Gastroesophageal sphincter (tissue), 4 donors: ENCODE measurements at regions not wholly inside any gene's neighbourhood (a gene's known extent, or its start where the extent isn't known, plus 50 kb on each side); places are given as distances from the start of the nearest gene placed in this dataset.
A peak's percentile ranks its signal among the peaks of the same experiment; 100 is the strongest.

Experiments used
- ATAC-seq: fragments of 150-250 bp; one replicate; pipeline ENCODE4 v1.9.1; 2016; ENCODE audit warnings: mild to moderate bottlenecking, moderate library complexity
- H3K27ac ChIP-seq, 4 donors: fragments of 200-600 bp; sonication (generic) in 3 of 4; 1 replicate in 3 of 4; 2 replicates in 1 of 4; pipeline ENCODE4 v1.5.1; 2016 to 2019
- H3K27me3 ChIP-seq: fragments of 200-600 bp; sonication (generic); one replicate; pipeline ENCODE4 v1.5.1; 2019
- H3K36me3 ChIP-seq, 2 donors: fragments of 200-600 bp; sonication (generic); one replicate each; pipeline ENCODE4 v1.5.1; 2019; ENCODE audit warnings: control low read depth in 1 of 2
- H3K4me1 ChIP-seq, 3 donors: fragments of 200-600 bp; sonication (generic); 1 replicate in 2 of 3; 2 replicates in 1 of 3; pipeline ENCODE4 v1.5.1; 2016 to 2019; ENCODE audit warnings: control low read depth in 2 of 3
- H3K4me3 ChIP-seq, 2 donors: fragments of 200-600 bp; sonication (generic); one replicate each; pipeline ENCODE4 v1.5.1; 2019; ENCODE audit warnings: mild to moderate bottlenecking in 1 of 2, moderate library complexity in 1 of 2
- H3K9me3 ChIP-seq, 3 donors: fragments of 200-600 bp; sonication (generic); one replicate each; pipeline ENCODE4 v1.5.1; 2017 to 2019; ENCODE audit warnings: control low read depth in 2 of 3
- EP300 ChIP-seq: sonication (generic); formaldehyde crosslinking; IDR thresholded peaks from one replicate; pipeline ENCODE4 v1.6.1; 2017; ENCODE audit warnings: antibody characterized with exemption, mild to moderate bottlenecking
- POLR2A ChIP-seq, 2 donors: fragments of 450-650 bp; IDR thresholded peaks; one replicate each; pipeline ENCODE4 v1.6.1; 2017; ENCODE audit warnings: antibody characterized with exemption in 2 of 2, mild to moderate bottlenecking in 2 of 2, moderate library complexity in 1 of 2
- POLR2AphosphoS5 ChIP-seq: sonication (generic); formaldehyde crosslinking; IDR thresholded peaks from one replicate; pipeline ENCODE4 v1.6.1; 2017; ENCODE audit warnings: antibody characterized with exemption
- WGBS, 2 donors: methylation state at CpG; one replicate each; pipeline ENCODE4 v1.1.5; 2018; ENCODE audit warnings: low coverage in 1 of 2; 5-methylcytosine and 5-hydroxymethylcytosine counted together
- TF ChIP-seq, protein P1 (sequence below), 4 experiments: fragments of 200-600 bp in 2 of 4; fragments of 450-650 bp in 2 of 4; sonication (generic) in 1 of 4; IDR thresholded peaks; one replicate each; pipeline ENCODE4 v1.5.1; 2017 to 2019; ENCODE audit warnings: antibody characterized with exemption in 4 of 4, mild to moderate bottlenecking in 2 of 4, moderate library complexity in 2 of 4

DNA sequence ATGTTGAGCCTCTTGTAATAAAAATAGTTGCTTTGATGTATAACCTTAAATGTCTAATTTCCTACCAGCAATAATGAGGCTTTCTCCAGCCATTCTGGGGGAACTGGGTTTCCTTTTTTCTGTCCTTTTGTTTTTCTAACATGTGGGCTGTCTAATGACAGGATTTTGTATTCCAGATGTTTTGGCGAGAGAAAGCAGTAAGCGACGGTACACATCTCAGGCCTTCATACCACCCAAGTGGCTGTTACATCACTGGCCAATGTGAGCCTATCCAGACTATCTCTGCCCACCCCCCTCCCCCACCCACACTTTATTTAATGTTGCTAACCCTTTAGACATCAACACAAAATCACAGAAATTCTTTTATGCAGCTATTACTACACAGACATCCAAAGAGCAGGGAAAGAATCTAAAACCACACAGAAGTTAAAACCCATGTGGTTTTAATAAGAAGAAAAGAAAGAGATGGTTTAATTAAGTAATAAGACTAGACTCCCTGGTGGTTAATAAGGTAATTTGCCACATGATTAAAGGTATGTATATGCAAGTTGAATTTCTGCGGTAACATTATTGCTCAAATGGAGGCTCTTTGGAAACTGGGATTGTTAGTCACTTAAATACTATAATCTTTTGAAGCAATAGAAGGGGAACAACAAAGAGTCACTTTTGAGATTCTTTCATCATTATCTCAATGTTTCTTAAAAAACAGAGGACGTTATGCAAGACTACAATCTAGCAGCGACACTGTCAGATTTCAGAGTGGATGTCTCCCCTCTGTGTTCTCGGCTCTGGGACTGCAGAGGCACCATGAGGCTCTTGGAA, 365.1 kb downstream of the ENC1 start:
- H3K27ac ChIP-seq = peak overlapping the region in 3 of 4 donors; percentile 39 to 59 (median 50)
- no peak overlapping the region for H3K4me3 ChIP-seq
- H3K9me3 ChIP-seq = no peaks in the 10 kb centered on the region
- WGBS, 2 donors = 51 to 75% methylated on average over 4 to 7 of the region's 7 CpGs
- H3K4me1 ChIP-seq = peaks cover 0 to 14% (median 0%) of the 10 kb centered on the region in 3 donors
- ATAC-seq = peak; percentile 78
- H3K36me3 ChIP-seq = no peaks in the 10 kb centered on the region
- no peaks in the 10 kb centered on the region for H3K27me3 ChIP-seq
- peak; percentile 15 for TF ChIP-seq POLR2AphosphoS5
- TF ChIP-seq EP300 = no peak

DNA sequence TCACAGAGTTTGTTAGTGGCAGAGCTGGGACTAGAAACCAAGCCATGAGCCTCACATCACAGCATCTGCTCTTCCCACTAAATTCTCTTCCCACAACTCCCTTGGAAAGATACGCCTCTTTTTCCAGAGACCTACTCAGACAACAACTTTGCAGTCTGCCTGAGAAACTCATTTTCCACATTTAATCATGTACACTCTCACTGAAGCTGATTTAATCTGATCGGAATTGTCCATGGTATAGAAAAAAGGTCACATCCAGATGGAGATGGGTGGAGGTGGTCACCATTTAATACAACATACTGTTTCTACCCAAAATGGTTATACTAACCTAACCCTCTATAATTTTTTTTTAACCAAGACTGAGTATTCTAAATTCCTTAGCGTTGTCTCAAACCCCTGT, 366.2 kb downstream of the ENC1 start:
- TF ChIP-seq POLR2AphosphoS5 = no peak
- no peak for TF ChIP-seq POLR2A (IDR thresholded peaks at IDR 0.05)
- TF ChIP-seq, protein P1, sequence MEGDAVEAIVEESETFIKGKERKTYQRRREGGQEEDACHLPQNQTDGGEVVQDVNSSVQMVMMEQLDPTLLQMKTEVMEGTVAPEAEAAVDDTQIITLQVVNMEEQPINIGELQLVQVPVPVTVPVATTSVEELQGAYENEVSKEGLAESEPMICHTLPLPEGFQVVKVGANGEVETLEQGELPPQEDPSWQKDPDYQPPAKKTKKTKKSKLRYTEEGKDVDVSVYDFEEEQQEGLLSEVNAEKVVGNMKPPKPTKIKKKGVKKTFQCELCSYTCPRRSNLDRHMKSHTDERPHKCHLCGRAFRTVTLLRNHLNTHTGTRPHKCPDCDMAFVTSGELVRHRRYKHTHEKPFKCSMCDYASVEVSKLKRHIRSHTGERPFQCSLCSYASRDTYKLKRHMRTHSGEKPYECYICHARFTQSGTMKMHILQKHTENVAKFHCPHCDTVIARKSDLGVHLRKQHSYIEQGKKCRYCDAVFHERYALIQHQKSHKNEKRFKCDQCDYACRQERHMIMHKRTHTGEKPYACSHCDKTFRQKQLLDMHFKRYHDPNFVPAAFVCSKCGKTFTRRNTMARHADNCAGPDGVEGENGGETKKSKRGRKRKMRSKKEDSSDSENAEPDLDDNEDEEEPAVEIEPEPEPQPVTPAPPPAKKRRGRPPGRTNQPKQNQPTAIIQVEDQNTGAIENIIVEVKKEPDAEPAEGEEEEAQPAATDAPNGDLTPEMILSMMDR (IDR thresholded peaks at IDR 0.05) = no peak
- TF ChIP-seq EP300 = no peak
- peak overlapping the region in 2 of 4 donors; percentile 29 to 59 for H3K27ac ChIP-seq
- H3K4me1 ChIP-seq = peaks cover 0 to 14% (median 0%) of the 10 kb centered on the region in 3 donors
- no peaks in the 10 kb centered on the region for H3K36me3 ChIP-seq
- H3K9me3 ChIP-seq = no peaks in the 10 kb centered on the region
- no peak for ATAC-seq
- 90 to 94% methylated on average over 2 to 3 of the region's 3 CpGs for WGBS, 2 donors
- H3K4me3 ChIP-seq = no peak overlapping the region
- no peaks in the 10 kb centered on the region for H3K27me3 ChIP-seq

DNA sequence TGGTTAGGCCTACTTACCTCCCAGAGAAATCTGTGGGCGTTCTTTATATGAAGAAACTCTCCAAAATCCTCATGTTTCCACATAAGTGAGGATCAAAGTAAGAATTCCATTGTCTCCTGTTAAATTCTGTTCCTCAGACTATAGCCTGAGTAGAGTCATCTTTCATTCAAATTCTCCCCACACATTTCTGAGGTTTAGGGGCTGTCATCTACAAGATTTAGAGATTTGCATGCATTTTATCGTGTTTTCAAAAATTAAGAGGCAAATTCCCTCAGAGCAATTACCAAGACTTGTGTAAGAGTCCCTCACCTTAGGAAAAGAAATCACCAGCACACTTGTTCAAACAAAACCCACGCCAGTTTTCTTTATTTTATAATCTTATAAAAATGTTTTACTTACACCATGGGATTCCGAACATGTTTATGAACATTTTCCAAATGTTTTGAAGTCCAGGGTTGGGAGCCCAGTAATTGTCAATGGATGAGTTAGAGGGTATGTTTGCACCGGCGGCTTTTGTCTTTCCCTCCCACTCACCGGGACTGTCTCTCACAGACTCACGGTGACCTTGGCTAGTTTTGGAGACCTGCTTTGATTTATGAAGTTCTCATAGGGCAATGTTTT, 367.6 kb downstream of the ENC1 start:
- H3K36me3 ChIP-seq = no peaks in the 10 kb centered on the region
- no peaks in the 10 kb centered on the region for H3K27me3 ChIP-seq
- no peak for TF ChIP-seq POLR2AphosphoS5
- no peak for TF ChIP-seq EP300
- no peak for TF ChIP-seq POLR2A (IDR thresholded peaks at IDR 0.05)
- TF ChIP-seq, protein P1 (IDR thresholded peaks at IDR 0.05) = no peak
- H3K9me3 ChIP-seq = no peaks in the 10 kb centered on the region
- no peak for ATAC-seq
- 33 to 60% methylated on average over 7 to 8 of the region's 8 CpGs for WGBS, 2 donors
- peak overlapping the region in 1 of 4 donors; percentile 23 for H3K27ac ChIP-seq
- peaks cover 0 to 14% (median 0%) of the 10 kb centered on the region in 3 donors for H3K4me1 ChIP-seq
- no peak overlapping the region for H3K4me3 ChIP-seq

DNA sequence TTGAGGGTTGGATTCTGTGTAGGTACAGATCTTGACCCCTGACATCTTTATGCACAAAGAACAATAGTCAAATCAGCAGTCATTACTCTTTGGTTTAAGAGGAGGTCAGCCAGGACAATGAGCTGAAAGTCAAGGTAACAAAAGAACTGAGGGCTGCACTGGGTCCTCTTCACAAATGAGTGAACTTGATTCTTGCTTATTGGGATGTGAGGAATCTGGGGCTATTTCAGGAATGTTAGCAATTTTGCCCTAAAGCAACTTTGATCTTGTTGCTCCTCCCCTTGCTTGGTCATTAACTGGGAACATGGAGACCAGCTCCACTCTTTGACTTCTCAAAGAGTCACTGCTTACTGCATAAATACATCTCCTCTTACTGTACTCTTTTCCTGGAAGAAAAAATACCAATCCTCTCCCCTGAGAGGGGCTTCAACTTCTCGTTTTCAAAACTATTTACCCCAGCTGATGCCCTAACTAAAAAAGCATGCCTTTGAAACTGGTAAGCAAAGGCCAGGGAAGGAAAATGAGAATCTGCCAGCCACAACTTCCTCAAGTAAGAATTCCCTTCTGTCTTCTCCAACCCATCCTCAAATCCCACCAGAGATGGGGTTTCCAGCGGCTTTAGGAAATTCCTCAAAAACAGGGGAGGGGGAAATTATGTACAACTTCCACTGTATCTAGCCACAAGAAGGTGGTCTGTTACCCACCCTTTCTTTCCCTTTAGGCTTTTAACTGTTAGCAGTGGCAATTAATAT, 368.3 kb downstream of the ENC1 start:
- Histone ChIP-seq H3K36me3 (no peaks in the 10 kb centered on the region), H3K9me3 (no peaks in the 10 kb centered on the region), H3K4me1 (peaks cover 0 to 14% (median 0%) of the 10 kb centered on the region in 3 donors), H3K27me3 (no peaks in the 10 kb centered on the region), H3K4me3 (no peak overlapping the region), H3K27ac (peak overlapping the region in 1 of 4 donors; percentile 23)
- TF ChIP-seq POLR2A (IDR thresholded peaks at IDR 0.05) (no peak), EP300 (no peak), POLR2AphosphoS5 (no peak)
- TF ChIP-seq, protein P1 (IDR thresholded peaks at IDR 0.05) = no peak
- ATAC-seq = no peak
- WGBS, 2 donors = 73 to 75% methylated on average over 2 of the region's 2 CpGs

DNA sequence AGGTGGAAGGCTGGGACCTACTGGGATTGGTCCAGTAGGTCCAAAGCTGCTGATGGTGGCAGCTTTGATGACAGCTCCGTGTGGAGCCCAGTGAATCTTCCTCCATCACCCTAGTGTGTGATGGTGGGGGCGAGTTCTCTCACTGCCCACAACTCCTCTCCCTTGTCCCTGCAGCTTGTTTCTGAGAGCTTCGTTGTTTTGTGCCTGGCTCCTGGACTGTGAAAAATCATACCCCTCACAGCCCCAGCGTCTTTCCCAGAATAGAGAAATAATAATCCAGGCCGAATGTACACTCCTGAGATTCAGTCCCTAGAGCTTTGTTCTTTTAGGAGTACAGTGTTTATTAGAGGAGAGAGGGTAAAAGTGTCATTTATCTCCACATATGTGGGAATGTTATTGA, 372.2 kb downstream of the ENC1 start:
- Histone ChIP-seq H3K4me3 (no peak overlapping the region), H3K9me3 (no peaks in the 10 kb centered on the region), H3K36me3 (no peaks in the 10 kb centered on the region), H3K27me3 (no peaks in the 10 kb centered on the region), H3K4me1 (no peaks in the 10 kb centered on the region), H3K27ac (no peak overlapping the region)
- 69 to 89% methylated on average over 2 to 3 of the region's 5 CpGs for WGBS, 2 donors
- TF ChIP-seq POLR2AphosphoS5 (no peak), EP300 (no peak), POLR2A (IDR thresholded peaks at IDR 0.05) (no peak)
- TF ChIP-seq, protein P1 (IDR thresholded peaks at IDR 0.05) = no peak
- no peak for ATAC-seq
